ENCODE measurements at regions not wholly inside any gene's neighbourhood (a gene's known extent, or its start where the extent isn't known, plus 50 kb on each side); places are given as distances from the start of the nearest gene placed in this dataset.

DNA sequence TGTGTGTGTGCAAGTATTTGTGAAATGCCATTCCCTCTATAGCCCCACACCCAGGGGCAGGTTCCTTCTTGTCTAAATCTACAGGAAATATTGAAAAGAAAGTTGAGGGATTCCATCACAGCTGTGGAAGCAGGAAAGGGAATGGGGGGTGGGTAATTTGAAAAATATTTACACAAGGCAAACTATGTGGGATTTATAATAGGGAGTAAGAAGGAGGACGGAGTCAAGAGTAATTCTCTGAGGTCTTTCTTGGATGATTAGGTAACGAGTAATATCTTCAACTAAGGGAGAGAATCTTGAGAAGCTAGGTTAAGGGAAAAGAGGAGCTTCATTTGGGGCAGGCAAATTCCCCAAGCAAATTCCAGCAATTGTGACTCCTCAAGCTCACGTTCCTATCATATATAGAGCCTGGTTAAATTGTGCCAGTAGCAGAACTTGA, 113.5 kb upstream of the SGK1 start:
- TF ChIP-seq EZH2phosphoT487 (IDR thresholded peaks at IDR 0.05) (no peak), EZH2 (IDR thresholded peaks at IDR 0.05) (no peak)
- TF ChIP-seq, protein P1, sequence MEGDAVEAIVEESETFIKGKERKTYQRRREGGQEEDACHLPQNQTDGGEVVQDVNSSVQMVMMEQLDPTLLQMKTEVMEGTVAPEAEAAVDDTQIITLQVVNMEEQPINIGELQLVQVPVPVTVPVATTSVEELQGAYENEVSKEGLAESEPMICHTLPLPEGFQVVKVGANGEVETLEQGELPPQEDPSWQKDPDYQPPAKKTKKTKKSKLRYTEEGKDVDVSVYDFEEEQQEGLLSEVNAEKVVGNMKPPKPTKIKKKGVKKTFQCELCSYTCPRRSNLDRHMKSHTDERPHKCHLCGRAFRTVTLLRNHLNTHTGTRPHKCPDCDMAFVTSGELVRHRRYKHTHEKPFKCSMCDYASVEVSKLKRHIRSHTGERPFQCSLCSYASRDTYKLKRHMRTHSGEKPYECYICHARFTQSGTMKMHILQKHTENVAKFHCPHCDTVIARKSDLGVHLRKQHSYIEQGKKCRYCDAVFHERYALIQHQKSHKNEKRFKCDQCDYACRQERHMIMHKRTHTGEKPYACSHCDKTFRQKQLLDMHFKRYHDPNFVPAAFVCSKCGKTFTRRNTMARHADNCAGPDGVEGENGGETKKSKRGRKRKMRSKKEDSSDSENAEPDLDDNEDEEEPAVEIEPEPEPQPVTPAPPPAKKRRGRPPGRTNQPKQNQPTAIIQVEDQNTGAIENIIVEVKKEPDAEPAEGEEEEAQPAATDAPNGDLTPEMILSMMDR (IDR thresholded peaks at IDR 0.05), result no peak

Measured in neural progenitor cell (in vitro differentiated cells).